Esophagus squamous epithelium (tissue), 5 donors: ENCODE measurements at regions not wholly inside any gene's neighbourhood (a gene's known extent, or its start where the extent isn't known, plus 50 kb on each side); places are given as distances from the start of the nearest gene placed in this dataset.

ENCODE experiments used
- DNase-seq: peaks from one replicate; lab custom pipeline; 2025; lab: John Stamatoyannopoulos, UW
- H3K27ac ChIP-seq, 4 donors: fragments of 200-600 bp; sonication (generic); one replicate each; pipeline ENCODE4 v1.5.1; 2016 to 2019; ENCODE audit warnings: mild to moderate bottlenecking in 1 of 4
- H3K27me3 ChIP-seq, 4 donors: fragments of 200-600 bp; sonication (generic); 1 replicate in 3 of 4; 2 replicates in 1 of 4; pipeline versions ENCODE4 v1.5.1 to v1.6.0; 2017 to 2021; ENCODE audit warnings: antibody characterized with exemption in 1 of 4
- H3K36me3 ChIP-seq, 3 donors: fragments of 200-600 bp; sonication (generic); one replicate each; pipeline ENCODE4 v1.5.1; 2016 to 2019
- H3K4me1 ChIP-seq, 3 donors: fragments of 200-600 bp; sonication (generic); one replicate each; pipeline ENCODE4 v1.5.1; 2017 to 2019
- H3K4me3 ChIP-seq, 4 donors: fragments of 200-600 bp; sonication (generic); 1 replicate in 3 of 4; 2 replicates in 1 of 4; pipeline ENCODE4 v1.5.1; 2016 to 2019; ENCODE audit warnings: mild to moderate bottlenecking in 2 of 4, moderate library complexity in 1 of 4
- H3K9me3 ChIP-seq, 3 donors: fragments of 200-600 bp; sonication (generic); one replicate each; pipeline ENCODE4 v1.5.1; 2016 to 2019
- CTCF ChIP-seq, 6 experiments: fragments of 450-650 bp in 4 of 6; fragments of 200-600 bp in 2 of 6; sonication (generic) in 2 of 6; IDR thresholded peaks; one replicate each; pipeline ENCODE4 v1.5.1; 2016 to 2019; ENCODE audit warnings: antibody characterized with exemption in 6 of 6, mild to moderate bottlenecking in 4 of 6, moderate library complexity in 4 of 6
- POLR2A ChIP-seq, 4 donors: fragments of 450-650 bp; IDR thresholded peaks; one replicate each; pipeline ENCODE4 v1.6.1; 2017; ENCODE audit warnings: antibody characterized with exemption in 4 of 4, mild to moderate bottlenecking in 4 of 4, moderate library complexity in 3 of 4
- WGBS, 2 donors: methylation state at CpG; one replicate each; pipeline ENCODE4 v1.1.5; 2018; 5-methylcytosine and 5-hydroxymethylcytosine counted together
- intact Hi-C: fragments of 100-400 bp; cut with DNase I; formaldehyde crosslinking; loops from one replicate; pipeline ENCODE4 v1.15.0; 2022
- donor health status: DM: yes; HTN: yes; CAD: no.

GRCh38 chr9:116032683-116033440 is 120.7 kb upstream of the PAPPA start:
- Histone ChIP-seq H3K36me3 (no peaks in the 10 kb centered on the region), H3K4me3 (no peak overlapping the region), H3K4me1 (no peaks in the 10 kb centered on the region), H3K9me3 (peaks cover 0 to 7% (median 6%) of the 10 kb centered on the region in 3 donors), H3K27me3 (no peaks in the 10 kb centered on the region), H3K27ac (no peak overlapping the region)
- intact Hi-C loops: no loop called here
- DNase-seq: no peak
- WGBS, 2 donors: 26 to 47% methylated on average over 4 of the region's 4 CpGs
- TF ChIP-seq POLR2A (IDR thresholded peaks at IDR 0.05) (no peak), CTCF (IDR thresholded peaks at IDR 0.05) (no peak)

- Histone ChIP-seq H3K4me1 (peaks cover 0 to 21% (median 0%) of the 10 kb centered on the region in 3 donors), H3K9me3 (no peaks in the 10 kb centered on the region), H3K27ac (peak overlapping the region in 3 of 4 donors; percentile 31 to 71 (median 55)), H3K36me3 (no peaks in the 10 kb centered on the region), H3K4me3 (no peak overlapping the region), H3K27me3 (no peaks in the 10 kb centered on the region)
- no peak for DNase-seq
- WGBS, 2 donors: 29 to 63% methylated on average over 1 of the region's 1 CpG
- no peak for TF ChIP-seq CTCF (IDR thresholded peaks at IDR 0.05)
- TF ChIP-seq POLR2A (IDR thresholded peaks at IDR 0.05): no peak
- intact Hi-C loops: no loop called here
These were observed 114.3 kb upstream of the PAPPA start for GRCh38 chr9:116039312-116039711.

GRCh38 chr9:116039893-116040292 is 113.7 kb upstream of the PAPPA start:
- peaks cover 0 to 21% (median 0%) of the 10 kb centered on the region in 3 donors for H3K4me1 ChIP-seq
- H3K4me3 ChIP-seq: no peak overlapping the region
- H3K36me3 ChIP-seq: no peaks in the 10 kb centered on the region
- peak overlapping the region in 3 of 4 donors; percentile 31 to 71 (median 55) for H3K27ac ChIP-seq
- no peak for DNase-seq
- no peaks in the 10 kb centered on the region for H3K9me3 ChIP-seq
- TF ChIP-seq POLR2A (IDR thresholded peaks at IDR 0.05): no peak
- TF ChIP-seq CTCF (IDR thresholded peaks at IDR 0.05): no peak
- no peaks in the 10 kb centered on the region for H3K27me3 ChIP-seq
- intact Hi-C loops: no loop called here

- TF ChIP-seq CTCF (IDR thresholded peaks at IDR 0.05) (no peak), POLR2A (IDR thresholded peaks at IDR 0.05) (no peak)
- no peak overlapping the region for H3K27ac ChIP-seq
- WGBS, 2 donors: 47 to 76% methylated on average over 2 of the region's 2 CpGs
These were observed 111.3 kb upstream of the PAPPA start for GRCh38 chr9:116042321-116042720.

GRCh38 chr9:116045083-116045482 is 108.5 kb upstream of the PAPPA start:
- Histone ChIP-seq H3K4me1 (peaks cover 0 to 4% (median 0%) of the 10 kb centered on the region in 3 donors), H3K9me3 (no peaks in the 10 kb centered on the region), H3K27ac (no peak overlapping the region), H3K4me3 (no peak overlapping the region), H3K36me3 (no peaks in the 10 kb centered on the region), H3K27me3 (no peaks in the 10 kb centered on the region)
- 93 to 100% methylated on average over 2 of the region's 2 CpGs for WGBS, 2 donors
- TF ChIP-seq CTCF (IDR thresholded peaks at IDR 0.05): no peak
- TF ChIP-seq POLR2A (IDR thresholded peaks at IDR 0.05): no peak
- no peak for DNase-seq
- intact Hi-C loops: no loop called here

More at GRCh38 chr9:116042321-116042720, 111.3 kb upstream of the PAPPA start:
- intact Hi-C loops: no loop called here
- DNase-seq: no peak
- H3K36me3 ChIP-seq: no peaks in the 10 kb centered on the region
- H3K4me1 ChIP-seq: peaks cover 0 to 21% (median 0%) of the 10 kb centered on the region in 3 donors
- no peaks in the 10 kb centered on the region for H3K27me3 ChIP-seq
- no peak overlapping the region for H3K4me3 ChIP-seq
- H3K9me3 ChIP-seq: no peaks in the 10 kb centered on the region
